ENCODE measurements at regions not wholly inside any gene's neighbourhood (a gene's known extent, or its start where the extent isn't known, plus 50 kb on each side); places are given as distances from the start of the nearest gene placed in this dataset.

DNA sequence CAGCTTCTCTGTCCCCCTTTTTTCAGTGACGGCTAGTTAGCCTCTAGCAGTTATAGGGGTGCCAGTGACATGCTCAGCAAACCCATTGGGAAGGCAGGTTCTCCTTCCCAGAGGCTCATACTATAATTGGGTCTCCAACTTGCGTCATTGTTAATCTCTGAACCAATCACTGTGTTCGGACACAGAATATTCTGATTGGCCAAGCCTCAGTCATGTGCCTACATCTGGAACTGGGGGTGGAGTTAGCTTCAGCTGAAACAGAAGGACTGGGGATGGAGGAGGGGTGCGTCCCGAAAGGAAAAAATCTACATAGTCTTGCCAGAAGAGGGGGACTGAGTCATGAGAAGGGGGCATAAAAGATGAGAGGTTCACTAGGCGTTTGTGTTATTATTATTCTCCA, 165.6 kb downstream of the SUDS3 start:
- TF ChIP-seq, protein P1, sequence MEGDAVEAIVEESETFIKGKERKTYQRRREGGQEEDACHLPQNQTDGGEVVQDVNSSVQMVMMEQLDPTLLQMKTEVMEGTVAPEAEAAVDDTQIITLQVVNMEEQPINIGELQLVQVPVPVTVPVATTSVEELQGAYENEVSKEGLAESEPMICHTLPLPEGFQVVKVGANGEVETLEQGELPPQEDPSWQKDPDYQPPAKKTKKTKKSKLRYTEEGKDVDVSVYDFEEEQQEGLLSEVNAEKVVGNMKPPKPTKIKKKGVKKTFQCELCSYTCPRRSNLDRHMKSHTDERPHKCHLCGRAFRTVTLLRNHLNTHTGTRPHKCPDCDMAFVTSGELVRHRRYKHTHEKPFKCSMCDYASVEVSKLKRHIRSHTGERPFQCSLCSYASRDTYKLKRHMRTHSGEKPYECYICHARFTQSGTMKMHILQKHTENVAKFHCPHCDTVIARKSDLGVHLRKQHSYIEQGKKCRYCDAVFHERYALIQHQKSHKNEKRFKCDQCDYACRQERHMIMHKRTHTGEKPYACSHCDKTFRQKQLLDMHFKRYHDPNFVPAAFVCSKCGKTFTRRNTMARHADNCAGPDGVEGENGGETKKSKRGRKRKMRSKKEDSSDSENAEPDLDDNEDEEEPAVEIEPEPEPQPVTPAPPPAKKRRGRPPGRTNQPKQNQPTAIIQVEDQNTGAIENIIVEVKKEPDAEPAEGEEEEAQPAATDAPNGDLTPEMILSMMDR (IDR thresholded peaks at IDR 0.05; ENCODE audit: low read length) = no peak
- no peak for TF ChIP-seq EZH2phosphoT487 (IDR thresholded peaks at IDR 0.05; ENCODE audit: low read length)
